HG02678 (cell line): ENCODE measurements at regions not wholly inside any gene's neighbourhood (a gene's known extent, or its start where the extent isn't known, plus 50 kb on each side); places are given as distances from the start of the nearest gene placed in this dataset.
"Not testable (repeated sequence)": the region's sequence is repeated elsewhere in the genome, so short reads cannot be mapped to it uniquely, and the experiment has no call there.

Source experiments
- ATAC-seq: cut with Tn5 transposase; IDR thresholded peaks from one replicate; pipeline ENCODE4 v1.9.1; 2021; ENCODE audit warnings: mild to moderate bottlenecking, moderate library complexity; ENCODE audit not compliant: unreplicated experiment

- ATAC-seq = no peak
Measured at GRCh38 chr14:105909046-105909827, 382.9 kb downstream of the TMEM121 start.

DNA sequence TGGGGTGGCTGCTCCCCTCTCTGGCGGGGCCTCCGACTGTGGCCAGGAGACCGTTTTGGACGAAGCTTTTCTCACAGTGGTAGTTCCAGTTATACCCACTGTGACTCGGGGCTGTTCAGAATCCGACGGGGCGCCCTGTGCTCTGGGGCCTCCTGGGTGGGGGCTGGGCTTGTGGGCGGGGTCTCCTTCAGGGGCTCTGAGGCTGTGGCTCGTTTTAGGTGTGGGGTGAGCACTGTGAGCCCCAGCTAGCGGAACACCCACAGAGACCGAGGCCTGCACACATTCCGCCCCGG lies 383.4 kb downstream of the TMEM121 start:
- ATAC-seq = not testable (repeated sequence)

- ATAC-seq = no peak
Measured at GRCh38 chr14:105910426-105910825, 384.0 kb downstream of the TMEM121 start.

DNA sequence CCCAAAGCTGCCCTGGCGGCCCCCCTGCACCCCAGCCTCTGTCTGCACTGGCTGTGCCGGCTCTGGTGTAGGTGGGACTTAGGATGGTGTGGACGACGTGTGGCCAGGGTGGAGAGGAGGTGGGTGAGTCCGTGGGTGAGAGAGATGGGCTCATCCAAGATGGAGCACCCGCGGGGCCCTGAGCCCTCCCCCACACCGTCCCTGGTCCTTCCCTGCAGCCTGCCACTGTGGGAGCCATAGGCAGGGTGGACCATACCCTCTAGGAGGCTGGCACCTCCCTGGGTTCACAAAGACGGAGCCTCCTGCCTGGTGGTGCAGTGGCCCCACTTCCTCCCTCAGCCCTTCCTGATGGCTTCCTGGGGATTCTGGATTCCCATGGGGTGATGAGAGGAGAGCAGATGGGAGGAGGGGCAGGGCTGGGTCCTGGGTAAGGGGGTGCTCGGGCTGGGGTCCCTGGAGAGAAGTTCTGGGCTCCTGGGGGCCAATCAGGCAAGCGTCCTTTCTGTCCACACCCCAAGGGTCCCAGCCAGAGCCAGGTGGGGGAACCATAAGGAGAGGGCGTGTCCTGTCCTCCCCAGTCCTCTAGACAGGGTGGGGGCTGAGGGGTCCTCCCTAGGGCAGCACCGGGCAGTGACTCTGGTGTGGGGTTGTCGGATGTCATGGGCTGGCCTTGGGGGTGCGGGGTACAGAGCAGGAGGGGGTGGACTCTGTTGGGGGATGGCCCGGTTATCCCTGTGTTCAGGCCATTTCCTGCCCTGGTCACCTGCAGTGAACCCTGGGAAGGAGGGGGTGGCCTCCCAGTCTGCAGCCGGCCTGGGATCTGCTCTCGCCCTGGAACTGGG lies 384.8 kb downstream of the TMEM121 start:
- no peak for ATAC-seq

DNA sequence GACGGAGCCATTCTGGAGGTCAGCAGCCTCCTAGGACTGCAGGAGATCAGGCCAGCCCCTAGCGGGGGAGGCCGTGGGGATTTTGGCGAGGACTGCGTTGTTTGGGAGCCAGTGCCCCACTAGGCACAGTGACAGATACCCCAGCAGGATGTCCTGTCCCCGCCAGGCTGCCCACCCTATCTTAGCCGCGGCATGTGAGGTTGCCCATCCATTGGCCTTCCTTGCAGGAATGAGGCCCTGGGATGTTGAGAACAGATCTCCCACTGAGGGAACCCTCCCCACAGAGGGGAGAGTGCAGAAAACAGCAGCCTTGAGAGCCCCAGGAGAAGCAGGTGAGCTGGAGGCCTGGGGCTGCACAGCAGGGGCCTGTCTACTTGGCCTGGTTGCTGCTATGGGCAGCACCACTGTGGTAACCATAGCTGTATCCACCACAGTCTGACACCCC lies 385.5 kb downstream of the TMEM121 start:
- ATAC-seq = not testable (repeated sequence)

GRCh38 chr14:105912641-105913180 lies 386.3 kb downstream of the TMEM121 start:
- no peak for ATAC-seq

- ATAC-seq = no peak
Measured at GRCh38 chr14:105913221-105913620, 386.8 kb downstream of the TMEM121 start.

DNA sequence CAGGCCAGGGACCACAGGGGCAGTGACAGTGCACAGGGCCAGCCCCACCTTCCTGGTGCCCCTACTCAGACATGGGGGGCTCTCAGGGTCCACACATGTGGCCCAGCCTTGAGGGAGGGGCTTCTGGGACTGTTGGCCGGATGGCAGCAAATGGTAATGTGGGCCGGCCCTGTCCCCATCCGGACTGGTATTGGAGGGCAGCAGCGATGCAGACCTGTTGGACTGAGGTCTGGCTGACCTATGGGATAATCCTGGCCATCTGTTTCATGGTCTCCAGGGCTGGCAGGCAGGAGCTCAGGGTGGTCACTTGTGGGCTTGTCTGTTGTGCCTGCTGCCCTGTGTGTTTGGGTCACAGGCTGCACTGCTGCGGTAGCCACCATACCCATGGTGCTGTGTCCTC lies 387.5 kb downstream of the TMEM121 start:
- no peak for ATAC-seq

DNA sequence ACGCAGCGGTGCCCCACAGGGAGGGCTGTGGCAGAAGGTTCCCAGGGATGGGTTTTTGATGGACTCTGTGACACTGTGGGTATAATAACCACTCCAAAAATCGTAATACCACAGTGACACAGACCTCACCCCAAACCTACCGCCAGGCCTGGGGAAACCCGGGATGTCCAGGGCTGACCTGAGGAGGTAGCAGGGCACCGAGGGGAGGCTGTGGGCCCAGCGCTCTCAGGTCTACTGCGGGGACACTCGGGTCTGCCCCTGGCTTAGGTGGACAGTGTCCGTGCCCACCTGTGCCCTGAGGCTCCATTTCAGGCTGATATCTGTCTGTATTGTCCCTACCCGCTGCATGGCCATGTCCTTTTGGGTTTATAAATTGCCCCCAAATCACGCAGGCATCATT lies 387.9 kb downstream of the TMEM121 start:
- ATAC-seq = not testable (repeated sequence)

- no peak for ATAC-seq
Measured at GRCh38 chr14:105914738-105915385, 388.5 kb downstream of the TMEM121 start.

GRCh38 chr14:105915546-105915945 lies 389.2 kb downstream of the TMEM121 start:
- not testable (repeated sequence) for ATAC-seq

- not testable (repeated sequence) for ATAC-seq
Measured at GRCh38 chr14:105917136-105917932, 391.0 kb downstream of the TMEM121 start.

DNA sequence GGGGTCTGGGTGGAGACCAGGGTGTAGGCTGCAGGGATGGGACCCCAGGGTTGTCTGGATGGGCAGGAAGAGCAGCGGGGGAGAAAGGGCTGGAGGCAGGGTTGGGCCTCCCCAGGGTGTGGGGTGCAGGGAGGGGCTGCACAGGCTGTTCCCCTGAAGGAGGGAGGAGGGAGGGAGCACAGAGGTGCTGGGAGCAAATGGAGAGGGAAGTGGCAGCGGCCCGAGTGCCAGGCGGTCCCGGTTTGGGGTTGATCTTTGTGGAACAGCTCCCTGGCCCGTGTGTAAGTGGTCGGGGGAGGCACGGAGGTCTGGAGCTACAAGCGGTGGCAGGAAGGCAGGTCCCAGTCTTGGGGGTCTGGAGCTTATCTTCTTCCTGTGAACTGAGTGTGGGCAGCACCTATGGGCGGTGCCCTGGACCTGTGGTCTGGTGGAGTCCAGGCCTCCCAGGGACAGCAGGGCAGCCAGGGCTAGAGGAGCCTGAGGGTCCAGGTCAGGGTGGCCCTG lies 391.6 kb downstream of the TMEM121 start:
- ATAC-seq = no peak

DNA sequence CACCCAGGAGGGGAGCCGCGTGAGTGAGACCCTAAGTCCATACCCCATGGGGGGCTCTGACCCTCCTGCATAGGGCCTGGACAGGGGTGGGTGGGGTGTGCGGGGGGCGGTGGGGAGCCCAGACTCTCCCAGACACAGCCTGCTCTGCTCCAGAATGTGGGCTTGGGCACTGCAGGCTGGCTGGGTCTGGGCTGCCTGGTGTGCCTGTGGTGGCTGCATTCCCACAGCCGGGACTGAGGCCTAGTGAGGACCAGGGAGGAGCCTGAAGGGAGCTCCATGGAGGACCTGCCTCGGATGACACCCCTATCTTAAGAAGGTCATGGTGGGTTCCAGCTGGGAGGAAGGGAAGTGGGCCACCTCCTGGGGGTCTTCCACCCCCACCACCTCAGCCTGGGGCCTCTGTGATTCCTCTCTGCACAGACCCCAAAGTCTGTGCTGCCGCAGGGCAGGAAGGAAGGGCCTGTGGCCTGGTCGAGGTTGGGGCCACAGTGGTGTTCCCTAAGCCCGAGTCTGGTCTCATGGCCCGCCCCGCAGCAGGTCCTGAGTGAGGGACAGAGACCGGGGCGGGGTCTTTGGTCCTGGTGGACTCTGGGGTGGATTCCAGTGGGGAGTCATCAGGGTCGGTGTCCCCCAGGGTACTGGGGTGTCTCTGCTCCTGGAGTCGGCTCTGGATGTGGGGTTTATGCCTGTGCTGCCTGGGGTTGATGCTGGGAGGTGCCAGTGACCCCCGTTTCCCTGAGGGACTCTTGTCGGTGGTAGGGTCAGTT lies 392.3 kb downstream of the TMEM121 start:
- ATAC-seq = no peak

DNA sequence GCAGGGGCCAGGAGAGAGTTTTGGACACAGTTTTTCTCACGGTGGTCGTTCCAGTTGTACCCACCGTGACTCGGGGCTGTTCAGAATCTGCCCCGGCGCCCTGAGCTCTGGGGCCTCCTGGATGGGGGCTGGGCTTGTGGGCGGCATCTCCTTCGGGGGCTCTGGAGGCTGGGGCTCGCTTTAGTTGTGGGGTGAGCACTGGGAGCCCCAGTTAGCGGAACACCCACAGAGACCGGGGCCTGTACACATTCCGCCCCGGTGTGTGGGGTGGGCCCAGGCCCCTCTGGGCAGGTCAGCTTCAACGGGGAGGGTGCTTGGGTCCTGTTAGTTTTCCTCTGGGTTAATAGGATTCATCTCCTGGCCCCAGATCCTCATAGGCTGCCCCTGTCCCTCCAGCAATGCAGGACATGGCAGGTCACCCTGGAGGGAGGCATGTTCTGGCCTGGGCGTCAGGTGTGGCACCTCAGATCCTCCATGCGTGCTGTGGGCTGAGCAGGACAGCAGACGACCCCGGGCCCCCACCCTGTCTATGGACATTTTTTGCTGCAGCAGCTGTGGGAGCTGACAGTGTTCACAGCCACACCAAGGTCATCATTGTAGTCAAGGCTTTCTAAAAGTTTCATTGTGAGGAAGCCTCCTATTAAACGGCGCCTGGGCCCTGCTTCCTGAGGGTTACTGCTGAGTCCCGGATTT lies 393.2 kb downstream of the TMEM121 start:
- ATAC-seq = no peak

DNA sequence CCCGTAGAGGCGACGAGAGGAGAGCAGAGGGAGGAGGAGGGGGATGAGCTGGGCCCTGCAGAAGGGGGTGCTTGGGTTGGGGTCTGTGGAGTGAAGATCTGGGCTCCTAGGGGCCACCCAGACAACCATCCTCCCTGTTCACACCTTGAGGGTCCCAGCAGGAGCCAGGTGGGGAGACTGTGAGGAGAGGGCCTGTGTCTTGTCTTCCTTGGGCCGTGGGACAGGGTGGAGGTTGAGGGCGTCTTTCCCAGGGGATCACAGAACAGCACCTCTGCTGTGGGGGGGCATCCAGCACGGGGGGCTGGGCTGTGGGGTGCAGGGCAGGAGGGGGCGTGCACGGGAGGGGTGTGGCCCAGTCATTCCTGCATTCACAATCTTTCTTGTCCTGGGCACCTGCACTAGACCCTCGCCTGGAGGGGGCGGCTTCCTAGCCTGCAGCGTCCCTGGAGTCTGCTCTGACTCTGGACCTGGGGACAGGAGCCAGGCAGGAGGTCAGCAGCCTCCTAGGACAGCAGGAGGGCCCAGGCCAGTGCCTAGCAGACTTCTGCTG lies 393.8 kb downstream of the TMEM121 start:
- not testable (repeated sequence) for ATAC-seq

- not testable (repeated sequence) for ATAC-seq
Measured at GRCh38 chr14:105920803-105921755, 394.7 kb downstream of the TMEM121 start.

GRCh38 chr14:105921781-105922180 lies 395.4 kb downstream of the TMEM121 start:
- ATAC-seq = not testable (repeated sequence)
